Thoracic aorta (tissue), 2 donors: ENCODE measurements at regions not wholly inside any gene's neighbourhood (a gene's known extent, or its start where the extent isn't known, plus 50 kb on each side); places are given as distances from the start of the nearest gene placed in this dataset.

ENCODE experiments used
- ATAC-seq: fragments of 150-250 bp; one replicate; pipeline ENCODE4 v1.8.0; 2017; ENCODE audit warnings: low read depth; ENCODE audit not compliant: insufficient number of reproducible peaks, low FRiP score
- DNase-seq: peaks from one replicate; pipeline ENCODE4 v3.0.0-alpha.2; 2020; ENCODE audit warnings: low spot score
- H3K27ac ChIP-seq, 2 donors: fragments of 200-600 bp; sonication (generic); 1 replicate in 1 of 2; 2 replicates in 1 of 2; pipeline ENCODE4 v1.5.1; 2016; ENCODE audit warnings: mild to moderate bottlenecking in 2 of 2, moderate library complexity in 2 of 2
- H3K27me3 ChIP-seq: fragments of 200-600 bp; sonication (generic); replicated peaks from 2 replicates; pipeline ENCODE4 v1.6.0; 2016; ENCODE audit warnings: mild to moderate bottlenecking; ENCODE audit not compliant: insufficient read depth
- H3K36me3 ChIP-seq: fragments of 200-600 bp; sonication (generic); one replicate; pipeline ENCODE4 v1.5.1; 2016
- H3K4me1 ChIP-seq, 2 donors: fragments of 200-600 bp; sonication (generic); 1 replicate in 1 of 2; 2 replicates in 1 of 2; pipeline versions ENCODE4 v1.5.1 to v1.6.0; 2016; ENCODE audit warnings: low read depth in 2 of 2, mild to moderate bottlenecking in 1 of 2; ENCODE audit not compliant: control insufficient read depth in 1 of 2
- H3K4me3 ChIP-seq: fragments of 200-600 bp; sonication (generic); 2 replicates; pipeline ENCODE4 v1.5.1; 2016; ENCODE audit warnings: mild to moderate bottlenecking
- H3K9me3 ChIP-seq: fragments of 200-600 bp; sonication (generic); 2 replicates; pipeline ENCODE4 v1.5.1; 2016
- TF ChIP-seq, protein P1 (sequence below): fragments of 200-600 bp; sonication (generic); IDR thresholded peaks from one replicate; pipeline ENCODE4 v1.5.1; 2019; ENCODE audit warnings: antibody characterized with exemption

GRCh38 chr12:75868501-75868900 is 163.1 kb downstream of the PHLDA1 start:
- Histone ChIP-seq H3K27ac (no peak overlapping the region), H3K36me3 (no peaks in the 10 kb centered on the region), H3K27me3 (no peaks in the 10 kb centered on the region), H3K4me1 (no peaks in the 10 kb centered on the region), H3K4me3 (no peak overlapping the region), H3K9me3 (no peaks in the 10 kb centered on the region)
- TF ChIP-seq, protein P1, sequence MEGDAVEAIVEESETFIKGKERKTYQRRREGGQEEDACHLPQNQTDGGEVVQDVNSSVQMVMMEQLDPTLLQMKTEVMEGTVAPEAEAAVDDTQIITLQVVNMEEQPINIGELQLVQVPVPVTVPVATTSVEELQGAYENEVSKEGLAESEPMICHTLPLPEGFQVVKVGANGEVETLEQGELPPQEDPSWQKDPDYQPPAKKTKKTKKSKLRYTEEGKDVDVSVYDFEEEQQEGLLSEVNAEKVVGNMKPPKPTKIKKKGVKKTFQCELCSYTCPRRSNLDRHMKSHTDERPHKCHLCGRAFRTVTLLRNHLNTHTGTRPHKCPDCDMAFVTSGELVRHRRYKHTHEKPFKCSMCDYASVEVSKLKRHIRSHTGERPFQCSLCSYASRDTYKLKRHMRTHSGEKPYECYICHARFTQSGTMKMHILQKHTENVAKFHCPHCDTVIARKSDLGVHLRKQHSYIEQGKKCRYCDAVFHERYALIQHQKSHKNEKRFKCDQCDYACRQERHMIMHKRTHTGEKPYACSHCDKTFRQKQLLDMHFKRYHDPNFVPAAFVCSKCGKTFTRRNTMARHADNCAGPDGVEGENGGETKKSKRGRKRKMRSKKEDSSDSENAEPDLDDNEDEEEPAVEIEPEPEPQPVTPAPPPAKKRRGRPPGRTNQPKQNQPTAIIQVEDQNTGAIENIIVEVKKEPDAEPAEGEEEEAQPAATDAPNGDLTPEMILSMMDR, result no peak
- no peak for ATAC-seq
- no peak for DNase-seq

GRCh38 chr12:75865315-75865714 is 166.3 kb downstream of the PHLDA1 start:
- Histone ChIP-seq H3K27me3 (no peaks in the 10 kb centered on the region), H3K27ac (no peak overlapping the region), H3K4me3 (no peak overlapping the region), H3K36me3 (no peaks in the 10 kb centered on the region), H3K9me3 (no peaks in the 10 kb centered on the region), H3K4me1 (no peaks in the 10 kb centered on the region)
- TF ChIP-seq, protein P1, result no peak
- ATAC-seq (no peak), DNase-seq (no peak)

DNA sequence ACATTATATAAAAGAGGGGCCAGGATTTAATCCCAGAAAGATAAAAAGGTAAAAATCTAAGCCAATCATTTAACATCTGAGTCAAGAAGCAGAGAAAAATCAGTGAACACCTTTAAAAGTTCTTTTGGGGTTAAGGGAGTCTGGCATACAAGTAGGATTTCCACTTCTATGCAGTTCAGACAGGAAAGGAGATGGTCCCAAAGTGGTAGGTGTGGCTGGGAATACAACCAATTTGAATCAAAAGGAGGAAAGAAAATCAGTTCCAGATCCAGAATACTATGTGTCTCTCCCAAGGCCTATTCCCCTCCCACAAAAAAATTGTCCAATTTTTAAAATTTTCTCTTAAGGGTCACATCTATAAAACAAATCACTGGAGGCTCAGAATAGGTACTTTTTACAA is 167.4 kb downstream of the PHLDA1 start:
- no peak overlapping the region for H3K4me3 ChIP-seq
- no peaks in the 10 kb centered on the region for H3K4me1 ChIP-seq
- no peak overlapping the region for H3K27ac ChIP-seq
- H3K9me3 ChIP-seq, result no peaks in the 10 kb centered on the region
- no peaks in the 10 kb centered on the region for H3K27me3 ChIP-seq
- TF ChIP-seq, protein P1, result no peak
- no peaks in the 10 kb centered on the region for H3K36me3 ChIP-seq
- ATAC-seq (no peak), DNase-seq (no peak)

DNA sequence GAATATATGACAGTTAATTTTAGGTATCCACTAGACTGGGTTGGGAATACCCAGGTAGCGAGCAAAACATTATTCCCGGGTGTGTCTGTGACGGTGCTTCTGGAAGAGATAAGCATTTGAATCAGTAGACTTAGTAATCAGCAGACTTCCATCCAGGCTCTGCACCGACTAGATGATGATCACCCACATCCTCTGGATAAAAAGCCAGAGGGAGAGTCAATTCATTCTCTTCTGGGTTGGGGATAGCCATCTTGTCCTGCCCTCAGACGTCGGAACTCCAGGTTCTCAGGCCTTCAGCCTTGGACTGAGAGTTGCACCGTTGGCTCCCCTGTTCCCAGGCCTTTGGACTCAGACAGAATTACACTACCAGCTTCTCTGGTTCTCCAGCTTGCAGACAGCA is 168.0 kb downstream of the PHLDA1 start:
- Histone ChIP-seq H3K27me3 (no peaks in the 10 kb centered on the region), H3K27ac (no peak overlapping the region), H3K36me3 (no peaks in the 10 kb centered on the region), H3K9me3 (no peaks in the 10 kb centered on the region), H3K4me1 (no peaks in the 10 kb centered on the region), H3K4me3 (no peak overlapping the region)
- TF ChIP-seq, protein P1, result no peak
- no peak for ATAC-seq
- DNase-seq, result no peak

GRCh38 chr12:75862692-75863471 is 168.7 kb downstream of the PHLDA1 start:
- no peak overlapping the region for H3K27ac ChIP-seq
- DNase-seq (no peak), ATAC-seq (no peak)
- TF ChIP-seq, protein P1, result no peak
- no peaks in the 10 kb centered on the region for H3K9me3 ChIP-seq
- H3K27me3 ChIP-seq, result no peaks in the 10 kb centered on the region
- H3K36me3 ChIP-seq, result no peaks in the 10 kb centered on the region
- H3K4me1 ChIP-seq, result no peaks in the 10 kb centered on the region
- H3K4me3 ChIP-seq, result no peak overlapping the region
